HEK293 (cell line): ENCODE measurements at regions not wholly inside any gene's neighbourhood (a gene's known extent, or its start where the extent isn't known, plus 50 kb on each side); places are given as distances from the start of the nearest gene placed in this dataset.

ENCODE experiments used
- CTCF ChIA-PET: fragments of 350-600 bp; formaldehyde crosslinking; extraction: SDS; loops from one replicate; lab custom pipeline; 2021; ENCODE audit warnings: antibody characterized with exemption; lab: Yijun Ruan, JAX
- POLR2A ChIA-PET: fragments of 300-600 bp; formaldehyde crosslinking; extraction: SDS; loops from one replicate; lab custom pipeline; 2020; ENCODE audit warnings: antibody characterized with exemption, inconsistent platforms; lab: Yijun Ruan, JAX
- H3K27ac ChIP-seq: fragments of 200-500 bp; sonication (Bioruptor generic); 2 replicates; pipeline ENCODE4 v1.5.1; 2014; ENCODE audit warnings: low read depth, low read length, control low read depth, inconsistent platforms; ENCODE audit errors: extremely low read depth
- H3K36me3 ChIP-seq, 2 experiments: fragments of 200-500 bp in 1 of 2; sonication (Bioruptor generic) in 1 of 2; 1 replicate in 1 of 2; 2 replicates in 1 of 2; pipeline ENCODE4 v1.5.1; 2014 to 2017; ENCODE audit warnings: inconsistent platforms in 2 of 2, low read length in 2 of 2; ENCODE audit not compliant: control insufficient read depth in 2 of 2, insufficient read depth in 1 of 2
- H3K4me1 ChIP-seq: fragments of 200-500 bp; sonication (Bioruptor generic); 2 replicates; pipeline ENCODE4 v1.5.1; 2014; ENCODE audit warnings: mild to moderate bottlenecking, low read length, inconsistent platforms; ENCODE audit not compliant: control insufficient read depth, insufficient read depth
- H3K4me3 ChIP-seq: 2 replicates; pipeline ENCODE4 v1.5.1; 2011; ENCODE audit warnings: low read depth, mild to moderate bottlenecking, control low read depth, low read length, moderate library complexity
- H3K9me3 ChIP-seq: fragments of 200-500 bp; sonication (Bioruptor generic); 2 replicates; pipeline ENCODE4 v1.5.1; 2014; ENCODE audit warnings: low read depth, low read length, inconsistent platforms; ENCODE audit not compliant: control insufficient read depth, insufficient read depth
- CTCF ChIP-seq: fragments of 450-650 bp; formaldehyde crosslinking; IDR thresholded peaks from 2 replicates; pipeline ENCODE4 v1.5.1; 2016; ENCODE audit warnings: missing biosample characterization, missing genetic modification characterization
- EGR2 ChIP-seq: fragments of 450-650 bp; formaldehyde crosslinking; IDR thresholded peaks from 2 replicates; pipeline ENCODE4 v1.5.1; 2016; ENCODE audit warnings: low read depth, missing biosample characterization, missing genetic modification characterization
- FEZF1 ChIP-seq: fragments of 450-650 bp; formaldehyde crosslinking; IDR thresholded peaks from 2 replicates; pipeline ENCODE4 v1.5.1; 2016; ENCODE audit warnings: missing biosample characterization, missing genetic modification characterization
- HIC1 ChIP-seq: fragments of 450-650 bp; formaldehyde crosslinking; IDR thresholded peaks from 2 replicates; pipeline ENCODE4 v1.5.1; 2016; ENCODE audit warnings: missing biosample characterization, missing genetic modification characterization
- MZF1 ChIP-seq: fragments of 450-650 bp; formaldehyde crosslinking; IDR thresholded peaks from 2 replicates; pipeline ENCODE4 v1.5.1; 2017; ENCODE audit warnings: missing biosample characterization, missing genetic modification characterization, borderline replicate concordance
- OSR2 ChIP-seq: fragments of 450-650 bp; formaldehyde crosslinking; IDR thresholded peaks from 2 replicates; pipeline ENCODE4 v1.5.1; 2016; ENCODE audit warnings: missing biosample characterization, missing genetic modification characterization
- OVOL3 ChIP-seq: fragments of 450-650 bp; formaldehyde crosslinking; IDR thresholded peaks from 2 replicates; pipeline ENCODE4 v1.5.1; 2016; ENCODE audit warnings: missing biosample characterization, missing genetic modification characterization
- PRDM4 ChIP-seq: fragments of 450-650 bp; formaldehyde crosslinking; IDR thresholded peaks from 2 replicates; pipeline ENCODE4 v1.5.1; 2017; ENCODE audit warnings: missing biosample characterization, missing genetic modification characterization
- ZNF280D ChIP-seq: fragments of 450-650 bp; formaldehyde crosslinking; IDR thresholded peaks from 2 replicates; pipeline ENCODE4 v1.5.1; 2016; ENCODE audit warnings: missing biosample characterization, missing genetic modification characterization
- ZNF48 ChIP-seq: fragments of 450-650 bp; formaldehyde crosslinking; IDR thresholded peaks from 2 replicates; pipeline ENCODE4 v1.5.1; 2016; ENCODE audit warnings: missing biosample characterization, missing genetic modification characterization
- ZNF488 ChIP-seq: fragments of 450-650 bp; formaldehyde crosslinking; IDR thresholded peaks from 2 replicates; pipeline ENCODE4 v1.5.1; 2016; ENCODE audit warnings: missing biosample characterization, missing genetic modification characterization
- ZNF677 ChIP-seq: fragments of 450-650 bp; IDR thresholded peaks from 2 replicates; pipeline ENCODE4 v1.5.0; 2018; ENCODE audit warnings: missing biosample characterization, mild to moderate bottlenecking, missing genetic modification characterization, moderate library complexity
- TF ChIP-seq, protein P1 (sequence below): fragments of 450-650 bp; formaldehyde crosslinking; IDR thresholded peaks from 2 replicates; pipeline ENCODE4 v1.5.1; 2016; ENCODE audit warnings: missing biosample characterization, missing genetic modification characterization, low read depth
- TF ChIP-seq, protein P2 (sequence below): fragments of 450-650 bp; IDR thresholded peaks from 2 replicates; pipeline ENCODE4 v1.5.1; 2018; ENCODE audit warnings: missing biosample characterization, mild to moderate bottlenecking, missing genetic modification characterization

GRCh38 chr6:28675600-28675999 lies 149.9 kb downstream of the GPX5 start:
- TF ChIP-seq EGR2 (tag by site-specific recombination), result no peak
- TF ChIP-seq ZNF280D (tag by site-specific recombination), result no peak
- TF ChIP-seq, protein P1, sequence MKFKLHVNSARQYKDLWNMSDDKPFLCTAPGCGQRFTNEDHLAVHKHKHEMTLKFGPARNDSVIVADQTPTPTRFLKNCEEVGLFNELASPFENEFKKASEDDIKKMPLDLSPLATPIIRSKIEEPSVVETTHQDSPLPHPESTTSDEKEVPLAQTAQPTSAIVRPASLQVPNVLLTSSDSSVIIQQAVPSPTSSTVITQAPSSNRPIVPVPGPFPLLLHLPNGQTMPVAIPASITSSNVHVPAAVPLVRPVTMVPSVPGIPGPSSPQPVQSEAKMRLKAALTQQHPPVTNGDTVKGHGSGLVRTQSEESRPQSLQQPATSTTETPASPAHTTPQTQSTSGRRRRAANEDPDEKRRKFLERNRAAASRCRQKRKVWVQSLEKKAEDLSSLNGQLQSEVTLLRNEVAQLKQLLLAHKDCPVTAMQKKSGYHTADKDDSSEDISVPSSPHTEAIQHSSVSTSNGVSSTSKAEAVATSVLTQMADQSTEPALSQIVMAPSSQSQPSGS (tag by site-specific recombination), result no peak
- TF ChIP-seq MZF1 (tag by site-specific recombination), result no peak
- TF ChIP-seq, protein P2, sequence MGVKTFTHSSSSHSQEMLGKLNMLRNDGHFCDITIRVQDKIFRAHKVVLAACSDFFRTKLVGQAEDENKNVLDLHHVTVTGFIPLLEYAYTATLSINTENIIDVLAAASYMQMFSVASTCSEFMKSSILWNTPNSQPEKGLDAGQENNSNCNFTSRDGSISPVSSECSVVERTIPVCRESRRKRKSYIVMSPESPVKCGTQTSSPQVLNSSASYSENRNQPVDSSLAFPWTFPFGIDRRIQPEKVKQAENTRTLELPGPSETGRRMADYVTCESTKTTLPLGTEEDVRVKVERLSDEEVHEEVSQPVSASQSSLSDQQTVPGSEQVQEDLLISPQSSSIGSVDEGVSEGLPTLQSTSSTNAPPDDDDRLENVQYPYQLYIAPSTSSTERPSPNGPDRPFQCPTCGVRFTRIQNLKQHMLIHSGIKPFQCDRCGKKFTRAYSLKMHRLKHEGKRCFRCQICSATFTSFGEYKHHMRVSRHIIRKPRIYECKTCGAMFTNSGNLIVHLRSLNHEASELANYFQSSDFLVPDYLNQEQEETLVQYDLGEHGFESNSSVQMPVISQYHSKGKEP (tag by site-specific recombination), result no peak
- no peak for TF ChIP-seq PRDM4
- TF ChIP-seq ZNF677 (tag by site-specific recombination), result no peak
- TF ChIP-seq CTCF, result no peak
- no peak for TF ChIP-seq FEZF1 (tag by site-specific recombination)
- TF ChIP-seq OSR2 (tag by site-specific recombination), result no peak
- TF ChIP-seq OVOL3 (tag by site-specific recombination), result no peak
- no peak for TF ChIP-seq ZNF48 (tag by site-specific recombination)
- TF ChIP-seq ZNF488, result no peak
- no peak for TF ChIP-seq HIC1 (tag by site-specific recombination)
- Histone ChIP-seq H3K27ac (no peak overlapping the region), H3K9me3 (no peaks in the 10 kb centered on the region), H3K4me1 (no peaks in the 10 kb centered on the region), H3K36me3 (no peaks in the 10 kb centered on the region), H3K4me3 (no peak overlapping the region)
- POLR2A ChIA-PET, result no interaction called here
- CTCF ChIA-PET, result no interaction called here
